H1 (cell line): ENCODE measurements at regions not wholly inside any gene's neighbourhood (a gene's known extent, or its start where the extent isn't known, plus 50 kb on each side); places are given as distances from the start of the nearest gene placed in this dataset.

Source experiments
- BCL11A ChIP-seq, 2 experiments: IDR thresholded peaks; one replicate each; pipeline ENCODE4 v1.6.1; 2011; ENCODE audit warnings: low read depth in 2 of 2, low read length in 2 of 2, mild to moderate bottlenecking in 2 of 2
- HDAC2 ChIP-seq, 2 experiments: fragments of 300-600 bp in 1 of 2; sonication (generic) in 1 of 2; IDR thresholded peaks; 2 replicates each; pipeline ENCODE4 v1.6.1; 2011 to 2012; ENCODE audit warnings: low read depth in 2 of 2, low read length in 2 of 2, mild to moderate bottlenecking in 2 of 2, moderate library complexity in 2 of 2, borderline replicate concordance in 1 of 2, inconsistent platforms in 1 of 2
- POU5F1 ChIP-seq: IDR thresholded peaks from 2 replicates; pipeline ENCODE4 v1.6.1; 2011; ENCODE audit warnings: low read depth, mild to moderate bottlenecking, low read length, moderate library complexity
- SIRT6 ChIP-seq: IDR thresholded peaks from one replicate; pipeline ENCODE4 v1.7.1; 2012; ENCODE audit warnings: low read length, inconsistent platforms
- SIX5 ChIP-seq: IDR thresholded peaks from 2 replicates; pipeline ENCODE4 v1.6.1; 2011; ENCODE audit warnings: mild to moderate bottlenecking, low read depth, low read length

DNA sequence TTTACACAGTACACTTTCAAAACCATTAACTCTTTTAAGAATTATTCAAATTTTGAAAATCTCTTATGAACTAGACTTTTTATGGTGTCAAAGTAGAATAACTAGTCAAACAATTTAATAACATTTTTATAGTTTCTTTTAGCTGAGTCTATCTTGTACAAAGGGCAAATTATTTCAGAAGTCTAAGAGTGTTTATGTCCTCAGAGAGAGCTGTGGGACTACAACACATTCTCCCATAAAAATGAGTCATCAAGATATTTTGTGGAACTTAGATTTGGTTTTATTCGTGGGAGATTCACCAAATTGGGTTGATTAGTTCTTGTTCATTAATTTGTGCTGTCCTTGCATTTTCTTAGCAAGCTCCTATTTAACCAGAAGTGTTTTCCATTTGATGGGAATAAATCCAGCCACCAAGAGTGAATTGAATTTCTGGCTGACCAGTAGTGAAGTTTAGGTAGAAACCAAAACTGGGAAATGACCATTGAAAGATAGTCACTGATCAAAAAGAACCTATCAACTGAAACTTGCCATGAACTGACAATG lies 291.0 kb downstream of the DLEU7 start (continued):
- TF ChIP-seq POU5F1, result no peak
- TF ChIP-seq SIRT6, result no peak
- no peak for TF ChIP-seq HDAC2 (IDR thresholded peaks at IDR 0.05; ENCODE audit: borderline replicate concordance in 1 of 2, low read depth in 2 of 2, low read length in 2 of 2)
- TF ChIP-seq SIX5, result no peak
- no peak for TF ChIP-seq BCL11A (IDR thresholded peaks at IDR 0.05; ENCODE audit: low read depth in 2 of 2, low read length in 2 of 2)
- TF ChIP-seq, all 59 proteins: peak for 0
